ENCODE measurements at regions not wholly inside any gene's neighbourhood (a gene's known extent, or its start where the extent isn't known, plus 50 kb on each side); places are given as distances from the start of the nearest gene placed in this dataset.
"Not testable (repeated sequence)": the region's sequence is repeated elsewhere in the genome, so short reads cannot be mapped to it uniquely, and the experiment has no call there.

- Histone ChIP-seq H3K18ac (ENCODE audit: low read depth, low read length) (no peak overlapping the region), H3K4me2 (ENCODE audit: low read depth, low read length) (no peak overlapping the region), H3K4me1 (ENCODE audit: control insufficient read depth, insufficient read depth, low read length) (no peaks in the 10 kb centered on the region), H2BK5ac (ENCODE audit: low read depth, low read length, poor library complexity, severe bottlenecking) (no peak overlapping the region), H3K36me3 (ENCODE audit: control insufficient read depth, insufficient read depth, low read length) (no peaks in the 10 kb centered on the region), H4K8ac (ENCODE audit: low read depth in 2 of 2, low read length in 2 of 2) (no peak overlapping the region), H3K14ac (replicated peaks; ENCODE audit: low read depth, low read length) (no peak overlapping the region), H2AK5ac (ENCODE audit: low read depth, low read length) (no peak overlapping the region), H4K5ac (ENCODE audit: low read depth, low read length) (no peak overlapping the region), H3K9ac (ENCODE audit: low read depth, low read length) (no peak overlapping the region), H3K79me1 (ENCODE audit: low read depth in 1 of 2, low read length in 2 of 2) (no peaks in the 10 kb centered on the region), H3K9me3 (ENCODE audit: control insufficient read depth, insufficient read depth, low read length) (peaks cover 5% of the 10 kb centered on the region; the same call in 1 of the 2 replicates), H3K23ac (ENCODE audit: low read depth, low read length) (no peak overlapping the region), H3K27me3 (ENCODE audit: control insufficient read depth, insufficient read depth, low read length) (no peaks in the 10 kb centered on the region), H2BK20ac (ENCODE audit: low read depth, low read length) (no peak overlapping the region), H2BK120ac (ENCODE audit: low read depth, low read length) (no peak overlapping the region), H4K20me1 (ENCODE audit: insufficient read depth, low read length) (no peaks in the 10 kb centered on the region), H2AK9ac (replicated peaks; ENCODE audit: low read depth, low read length, poor library complexity) (no peak overlapping the region), H3K56ac (ENCODE audit: extremely low read depth, insufficient read depth, low read length) (no peak overlapping the region), H4K91ac (ENCODE audit: insufficient read depth, low read depth, low read length) (no peak overlapping the region), H3K4ac (ENCODE audit: low read depth, low read length) (no peak overlapping the region), H3K9me1 (ENCODE audit: insufficient read depth, low read length) (no peaks in the 10 kb centered on the region), H3K4me3 (ENCODE audit: insufficient read depth, low read depth, low read length) (no peak overlapping the region), H2BK15ac (ENCODE audit: low read depth, low read length) (no peak overlapping the region), H3K27ac (ENCODE audit: insufficient read depth, low read length) (no peak overlapping the region), H2AFZ (replicated peaks; ENCODE audit: low read length, poor library complexity) (no peak overlapping the region)
- in situ Hi-C loops (cut with MboI; ENCODE audit: low sequenced_read_pairs) = no loop called here
- BruUV-seq (replicated peaks) = no TSS peak
- CTCF ChIA-PET = no interaction called here
- TF ChIP-seq SMC3 (IDR thresholded peaks at IDR 0.05; ENCODE audit: low read depth, low read length) (no peak), RCOR1 (IDR thresholded peaks at IDR 0.05; ENCODE audit: insufficient replicate concordance, low read length) (no peak), RFX5 (IDR thresholded peaks at IDR 0.05; ENCODE audit: low read depth, low read length) (no peak), MAFK (IDR thresholded peaks at IDR 0.05; ENCODE audit: low read depth, low read length) (no peak)
- ATAC-seq (ENCODE audit: low read depth) (no peak), DNase-seq (no peak)
- dilution Hi-C loops (cut with HindIII; ENCODE audit: low sequenced_read_pairs, unreplicated experiment) = no loop called here
- intact Hi-C loops (cut with micrococcal nuclease) = no loop called here
- POLR2A ChIA-PET (ENCODE audit: unreplicated experiment) = no interaction called here
- WGBS, 2 experiments (ENCODE audit: extremely low coverage in 2 of 2, insufficient read length in 1 of 2) = no CpG with 5 or more reads among the region's 1 CpG
Measured at GRCh38 chr2:22981785-22982184, 403.2 kb upstream of the KLHL29 start.

GRCh38 chr2:22984152-22984551, 400.8 kb upstream of the KLHL29 start:
- H3K79me1 ChIP-seq (ENCODE audit: low read depth in 1 of 2, low read length in 2 of 2); dilution Hi-C loops (cut with HindIII; ENCODE audit: low sequenced_read_pairs, unreplicated experiment); H2BK5ac ChIP-seq (ENCODE audit: low read depth, low read length, poor library complexity, severe bottlenecking); H3K14ac ChIP-seq (replicated peaks; ENCODE audit: low read depth, low read length); H3K9me3 ChIP-seq (ENCODE audit: control insufficient read depth, insufficient read depth, low read length); H3K9ac ChIP-seq (ENCODE audit: low read depth, low read length); H3K27me3 ChIP-seq (ENCODE audit: control insufficient read depth, insufficient read depth, low read length); H4K91ac ChIP-seq (ENCODE audit: insufficient read depth, low read depth, low read length); POLR2A ChIA-PET (ENCODE audit: unreplicated experiment); H2BK20ac ChIP-seq (ENCODE audit: low read depth, low read length); H3K4me3 ChIP-seq (ENCODE audit: insufficient read depth, low read depth, low read length); H2BK15ac ChIP-seq (ENCODE audit: low read depth, low read length); H3K18ac ChIP-seq (ENCODE audit: low read depth, low read length); H4K8ac ChIP-seq (ENCODE audit: low read depth in 2 of 2, low read length in 2 of 2); H2AK5ac ChIP-seq (ENCODE audit: low read depth, low read length); H3K9me1 ChIP-seq (ENCODE audit: insufficient read depth, low read length); H3K36me3 ChIP-seq (ENCODE audit: control insufficient read depth, insufficient read depth, low read length); H2BK120ac ChIP-seq (ENCODE audit: low read depth, low read length); H3K56ac ChIP-seq (ENCODE audit: extremely low read depth, insufficient read depth, low read length); intact Hi-C loops (cut with micrococcal nuclease); H4K5ac ChIP-seq (ENCODE audit: low read depth, low read length); H4K20me1 ChIP-seq (ENCODE audit: insufficient read depth, low read length); H3K4ac ChIP-seq (ENCODE audit: low read depth, low read length); H3K23ac ChIP-seq (ENCODE audit: low read depth, low read length); DNase-seq; H3K27ac ChIP-seq (ENCODE audit: insufficient read depth, low read length); H2AFZ ChIP-seq (replicated peaks; ENCODE audit: low read length, poor library complexity); H3K4me1 ChIP-seq (ENCODE audit: control insufficient read depth, insufficient read depth, low read length); H2AK9ac ChIP-seq (replicated peaks; ENCODE audit: low read depth, low read length, poor library complexity); H3K4me2 ChIP-seq (ENCODE audit: low read depth, low read length); in situ Hi-C loops (cut with MboI; ENCODE audit: low sequenced_read_pairs); BruUV-seq (replicated peaks); ATAC-seq (ENCODE audit: low read depth): not testable (repeated sequence)
- no CpG with 5 or more reads among the region's 25 CpGs for WGBS, 2 experiments (ENCODE audit: extremely low coverage in 2 of 2, insufficient read length in 1 of 2)
- CTCF ChIA-PET = interaction anchor here (0.7 kb wide), 1 partner anchor 207 kb away, joined by 4 read pairs; no protein-coding TSS in a partner anchor

Measured in IMR-90 (cell line).